ENCODE measurements at regions not wholly inside any gene's neighbourhood (a gene's known extent, or its start where the extent isn't known, plus 50 kb on each side); places are given as distances from the start of the nearest gene placed in this dataset.

- ATAC-seq (ENCODE audit: insufficient number of reproducible peaks, low FRiP score, low read depth) (no peak), DNase-seq (ENCODE audit: low spot score) (no peak)
- Histone ChIP-seq H3K4me3 (no peak overlapping the region), H3K9me3 (no peaks in the 10 kb centered on the region), H3K4me1 (ENCODE audit: control insufficient read depth in 1 of 2, low read depth in 2 of 2) (peaks cover 6 to 24% of the 10 kb centered on the region in 2 donors), H3K36me3 (no peaks in the 10 kb centered on the region), H3K27ac (no peak overlapping the region), H3K27me3 (replicated peaks; ENCODE audit: insufficient read depth) (no peaks in the 10 kb centered on the region)
- TF ChIP-seq, protein P1, sequence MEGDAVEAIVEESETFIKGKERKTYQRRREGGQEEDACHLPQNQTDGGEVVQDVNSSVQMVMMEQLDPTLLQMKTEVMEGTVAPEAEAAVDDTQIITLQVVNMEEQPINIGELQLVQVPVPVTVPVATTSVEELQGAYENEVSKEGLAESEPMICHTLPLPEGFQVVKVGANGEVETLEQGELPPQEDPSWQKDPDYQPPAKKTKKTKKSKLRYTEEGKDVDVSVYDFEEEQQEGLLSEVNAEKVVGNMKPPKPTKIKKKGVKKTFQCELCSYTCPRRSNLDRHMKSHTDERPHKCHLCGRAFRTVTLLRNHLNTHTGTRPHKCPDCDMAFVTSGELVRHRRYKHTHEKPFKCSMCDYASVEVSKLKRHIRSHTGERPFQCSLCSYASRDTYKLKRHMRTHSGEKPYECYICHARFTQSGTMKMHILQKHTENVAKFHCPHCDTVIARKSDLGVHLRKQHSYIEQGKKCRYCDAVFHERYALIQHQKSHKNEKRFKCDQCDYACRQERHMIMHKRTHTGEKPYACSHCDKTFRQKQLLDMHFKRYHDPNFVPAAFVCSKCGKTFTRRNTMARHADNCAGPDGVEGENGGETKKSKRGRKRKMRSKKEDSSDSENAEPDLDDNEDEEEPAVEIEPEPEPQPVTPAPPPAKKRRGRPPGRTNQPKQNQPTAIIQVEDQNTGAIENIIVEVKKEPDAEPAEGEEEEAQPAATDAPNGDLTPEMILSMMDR (IDR thresholded peaks at IDR 0.05): no peak
These were observed 420.8 kb upstream of the ACTBL2 start for GRCh38 chr5:57903458-57903857.

DNA sequence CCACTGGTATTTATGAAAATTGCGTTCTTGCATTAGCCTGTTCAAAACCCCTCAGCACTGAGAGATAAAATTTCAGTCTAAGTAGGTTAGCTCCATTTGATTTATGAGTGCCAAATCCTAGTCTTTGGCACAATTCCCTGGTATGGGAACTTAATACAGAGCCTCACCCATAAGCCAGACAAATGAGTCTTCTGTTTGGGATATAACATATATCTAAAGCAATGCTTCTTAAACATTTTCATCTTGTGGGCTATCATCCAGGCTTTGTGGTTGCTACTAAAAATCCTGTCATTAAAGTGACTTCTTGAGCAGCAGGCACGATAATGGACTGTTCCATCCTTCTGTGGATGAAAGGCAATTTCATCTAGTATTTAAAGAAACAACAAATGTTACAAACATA is 419.5 kb upstream of the ACTBL2 start:
- H3K9me3 ChIP-seq: no peaks in the 10 kb centered on the region
- no peaks in the 10 kb centered on the region for H3K36me3 ChIP-seq
- ATAC-seq (ENCODE audit: insufficient number of reproducible peaks, low FRiP score, low read depth) (no peak), DNase-seq (ENCODE audit: low spot score) (no peak)
- H3K27ac ChIP-seq: no peak overlapping the region
- peaks cover 6 to 19% of the 10 kb centered on the region in 2 donors for H3K4me1 ChIP-seq (ENCODE audit: control insufficient read depth in 1 of 2, low read depth in 2 of 2)
- no peak overlapping the region for H3K4me3 ChIP-seq
- TF ChIP-seq, protein P1 (IDR thresholded peaks at IDR 0.05): no peak
- H3K27me3 ChIP-seq (replicated peaks; ENCODE audit: insufficient read depth): no peaks in the 10 kb centered on the region

GRCh38 chr5:57900381-57900944 is 417.9 kb upstream of the ACTBL2 start:
- TF ChIP-seq, protein P1 (IDR thresholded peaks at IDR 0.05): no peak

DNA sequence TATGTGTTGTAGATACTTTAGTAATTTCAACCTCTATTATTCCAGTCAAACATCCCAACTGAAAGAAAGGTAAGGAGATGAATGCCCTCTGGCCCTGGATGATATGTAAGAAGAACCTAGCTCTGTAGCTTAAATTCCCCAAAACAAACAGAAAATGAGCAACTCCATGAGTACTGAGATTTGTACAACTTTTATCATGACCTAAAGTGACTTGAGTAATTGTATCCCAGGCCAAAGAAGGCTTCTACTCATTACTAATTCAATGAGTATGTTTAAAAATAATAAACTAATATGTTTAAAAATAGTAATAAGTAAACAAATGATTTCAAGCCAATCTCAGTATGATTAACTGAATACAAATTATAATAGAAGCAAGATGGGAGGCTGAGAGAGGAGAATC is 414.0 kb upstream of the ACTBL2 start:
- Histone ChIP-seq H3K36me3 (no peaks in the 10 kb centered on the region), H3K4me3 (no peak overlapping the region), H3K4me1 (ENCODE audit: control insufficient read depth in 1 of 2, low read depth in 2 of 2) (no peaks in the 10 kb centered on the region), H3K27ac (no peak overlapping the region), H3K9me3 (no peaks in the 10 kb centered on the region), H3K27me3 (replicated peaks; ENCODE audit: insufficient read depth) (no peaks in the 10 kb centered on the region)
- DNase-seq (ENCODE audit: low spot score) (no peak), ATAC-seq (ENCODE audit: insufficient number of reproducible peaks, low FRiP score, low read depth) (no peak)
- TF ChIP-seq, protein P1 (IDR thresholded peaks at IDR 0.05): no peak

More at GRCh38 chr5:57900381-57900944, 417.9 kb upstream of the ACTBL2 start:
- DNase-seq (ENCODE audit: low spot score): no peak
- Histone ChIP-seq H3K27me3 (replicated peaks; ENCODE audit: insufficient read depth) (no peaks in the 10 kb centered on the region), H3K4me3 (no peak overlapping the region), H3K4me1 (ENCODE audit: control insufficient read depth in 1 of 2, low read depth in 2 of 2) (peaks cover 0 to 9% of the 10 kb centered on the region in 2 donors), H3K36me3 (no peaks in the 10 kb centered on the region), H3K27ac (no peak overlapping the region), H3K9me3 (no peaks in the 10 kb centered on the region)
- ATAC-seq (ENCODE audit: insufficient number of reproducible peaks, low FRiP score, low read depth): no peak

GRCh38 chr5:57895766-57896165 is 413.2 kb upstream of the ACTBL2 start:
- Histone ChIP-seq H3K27ac (no peak overlapping the region), H3K27me3 (replicated peaks; ENCODE audit: insufficient read depth) (no peaks in the 10 kb centered on the region), H3K4me3 (no peak overlapping the region), H3K36me3 (no peaks in the 10 kb centered on the region), H3K9me3 (no peaks in the 10 kb centered on the region), H3K4me1 (ENCODE audit: control insufficient read depth in 1 of 2, low read depth in 2 of 2) (no peaks in the 10 kb centered on the region)
- ATAC-seq (ENCODE audit: insufficient number of reproducible peaks, low FRiP score, low read depth) (no peak), DNase-seq (ENCODE audit: low spot score) (no peak)
- TF ChIP-seq, protein P1 (IDR thresholded peaks at IDR 0.05): no peak
